Activated CD8-positive, alpha-beta memory T cell treated with anti-CD3 and anti-CD28 coated beads, Interleukin-2, amount 50 U/mL, for 24 hours (primary cell): ENCODE measurements at regions not wholly inside any gene's neighbourhood (a gene's known extent, or its start where the extent isn't known, plus 50 kb on each side); places are given as distances from the start of the nearest gene placed in this dataset.
"Not testable (repeated sequence)": the region's sequence is repeated elsewhere in the genome, so short reads cannot be mapped to it uniquely, and the experiment has no call there.

Experiments
- DNase-seq: peaks from one replicate; pipeline ENCODE4 v3.0.0-alpha.2; 2020; ENCODE audit errors: extremely low read depth

- peak; percentile 38 for DNase-seq
These were observed 274.8 kb downstream of the BCL2L11 start for GRCh38 chr2:111395350-111396128.

- not testable (repeated sequence) for DNase-seq
These were observed 280.0 kb downstream of the BCL2L11 start for GRCh38 chr2:111400598-111401253.

GRCh38 chr2:111401270-111402140, 280.8 kb downstream of the BCL2L11 start:
- DNase-seq, result not testable (repeated sequence)

GRCh38 chr2:111402450-111402849, 281.7 kb downstream of the BCL2L11 start:
- not testable (repeated sequence) for DNase-seq

- DNase-seq, result not testable (repeated sequence)
These were observed 282.6 kb downstream of the BCL2L11 start for GRCh38 chr2:111403287-111403686.

GRCh38 chr2:111406616-111407015, 285.9 kb downstream of the BCL2L11 start:
- not testable (repeated sequence) for DNase-seq

GRCh38 chr2:111407632-111408194, 287.0 kb downstream of the BCL2L11 start:
- not testable (repeated sequence) for DNase-seq

GRCh38 chr2:111410868-111411406, 290.2 kb downstream of the BCL2L11 start:
- DNase-seq, result not testable (repeated sequence)

GRCh38 chr2:111411867-111412681, 291.4 kb downstream of the BCL2L11 start:
- not testable (repeated sequence) for DNase-seq

GRCh38 chr2:111412841-111413650, 292.3 kb downstream of the BCL2L11 start:
- DNase-seq, result not testable (repeated sequence)

- not testable (repeated sequence) for DNase-seq
These were observed 293.2 kb downstream of the BCL2L11 start for GRCh38 chr2:111413950-111414349.

GRCh38 chr2:111415765-111416743, 295.3 kb downstream of the BCL2L11 start:
- not testable (repeated sequence) for DNase-seq

- not testable (repeated sequence) for DNase-seq
These were observed 296.3 kb downstream of the BCL2L11 start for GRCh38 chr2:111417026-111417425.

- DNase-seq, result not testable (repeated sequence)
These were observed 297.6 kb downstream of the BCL2L11 start for GRCh38 chr2:111418091-111418875.

- not testable (repeated sequence) for DNase-seq
These were observed 299.4 kb downstream of the BCL2L11 start for GRCh38 chr2:111420074-111420473.

- DNase-seq, result not testable (repeated sequence)
These were observed 300.1 kb downstream of the BCL2L11 start for GRCh38 chr2:111420835-111421234.

GRCh38 chr2:111421949-111422348, 301.2 kb downstream of the BCL2L11 start:
- not testable (repeated sequence) for DNase-seq

GRCh38 chr2:111422562-111422961, 301.8 kb downstream of the BCL2L11 start:
- DNase-seq, result not testable (repeated sequence)
